MM.1S (cell line): ENCODE measurements at regions not wholly inside any gene's neighbourhood (a gene's known extent, or its start where the extent isn't known, plus 50 kb on each side); places are given as distances from the start of the nearest gene placed in this dataset.

Source experiments
- DNase-seq: peaks from one replicate; pipeline ENCODE4 v3.0.0-alpha.2; 2015
- H2AFZ ChIP-seq: fragments of 300-600 bp; sonication (generic); 2 replicates; pipeline ENCODE4 v1.6.0; 2016; ENCODE audit warnings: antibody characterized with exemption, low read length
- H3F3A ChIP-seq: fragments of 300-600 bp; sonication (generic); 2 replicates; pipeline ENCODE4 v1.6.1; 2016; ENCODE audit warnings: mild to moderate bottlenecking, antibody characterized with exemption, low read length, moderate library complexity, mixed read lengths; ENCODE audit not compliant: insufficient read depth
- H3K27ac ChIP-seq: fragments of 300-600 bp; sonication (generic); 2 replicates; pipeline ENCODE4 v1.5.1; 2016; ENCODE audit warnings: mild to moderate bottlenecking, low read length
- H3K27me3 ChIP-seq: fragments of 300-600 bp; sonication (generic); replicated peaks from 2 replicates; pipeline ENCODE4 v1.6.0; 2016; ENCODE audit warnings: low read length; ENCODE audit not compliant: insufficient read depth
- H3K36me3 ChIP-seq: fragments of 300-600 bp; sonication (generic); replicated peaks from 2 replicates; pipeline ENCODE4 v1.6.1; 2016; ENCODE audit warnings: mild to moderate bottlenecking, low read length, mixed read lengths; ENCODE audit not compliant: insufficient read depth
- H3K4me1 ChIP-seq: fragments of 300-600 bp; sonication (generic); 2 replicates; pipeline ENCODE4 v1.6.1; 2016; ENCODE audit warnings: low read length, mixed read lengths
- H3K4me2 ChIP-seq: fragments of 300-600 bp; sonication (generic); 2 replicates; pipeline ENCODE4 v1.6.0; 2016; ENCODE audit warnings: low read depth, low read length
- H3K4me3 ChIP-seq: fragments of 300-600 bp; sonication (generic); 2 replicates; pipeline ENCODE4 v1.5.1; 2016; ENCODE audit warnings: low read length, mixed read lengths
- H3K79me2 ChIP-seq: fragments of 300-600 bp; sonication (generic); 2 replicates; pipeline ENCODE4 v1.6.1; 2016; ENCODE audit warnings: mixed run types, low read length, mixed read lengths
- H3K9ac ChIP-seq: fragments of 300-600 bp; sonication (generic); 2 replicates; pipeline ENCODE4 v1.6.1; 2016; ENCODE audit warnings: low read length, mixed read lengths
- H3K9me2 ChIP-seq: fragments of 300-600 bp; sonication (generic); replicated peaks from 2 replicates; pipeline ENCODE4 v1.6.1; 2016; ENCODE audit warnings: mild to moderate bottlenecking, low read length, mixed read lengths; ENCODE audit not compliant: insufficient read depth
- H3K9me3 ChIP-seq: fragments of 300-600 bp; sonication (generic); replicated peaks from 2 replicates; pipeline ENCODE4 v1.6.1; 2016; ENCODE audit warnings: mild to moderate bottlenecking, low read length, mixed read lengths; ENCODE audit not compliant: insufficient read depth
- H4K20me1 ChIP-seq: fragments of 300-600 bp; sonication (generic); 2 replicates; pipeline ENCODE4 v1.6.1; 2016; ENCODE audit warnings: mild to moderate bottlenecking, low read length, moderate library complexity, mixed read lengths; ENCODE audit not compliant: insufficient read depth
- CTCF ChIP-seq: fragments of 300-600 bp; sonication (generic); IDR thresholded peaks from 2 replicates; pipeline ENCODE4 v1.5.1; 2016; ENCODE audit warnings: antibody characterized with exemption, low read length, mixed read lengths
- EZH2 ChIP-seq: fragments of 300-600 bp; sonication (generic); optimal IDR thresholded peaks from 2 replicates; pipeline ENCODE3; 2017; ENCODE audit warnings: low read depth, mild to moderate bottlenecking, antibody characterized with exemption, low read length, mixed read lengths
- EZH2phosphoT487 ChIP-seq: fragments of 300-600 bp; sonication (generic); IDR thresholded peaks from 2 replicates; pipeline ENCODE4 v1.6.1; 2018; ENCODE audit warnings: antibody characterized with exemption, low read length

GRCh38 chr2:150091846-150092245, 395.6 kb downstream of the RND3 start:
- Histone ChIP-seq H3K4me2 (no peak overlapping the region), H2AFZ (no peak overlapping the region)
- TF ChIP-seq EZH2phosphoT487 (no peak), EZH2 (no peak), CTCF (no peak)

GRCh38 chr2:150090031-150090430, 397.4 kb downstream of the RND3 start:
- TF ChIP-seq EZH2phosphoT487 (no peak), CTCF (no peak), EZH2 (no peak)
- Histone ChIP-seq H3K9me3 (no peaks in the 10 kb centered on the region; the same call in 1 of the 2 replicates), H3K27me3 (no peaks in the 10 kb centered on the region), H3K4me1 (no peaks in the 10 kb centered on the region), H3K4me3 (no peak overlapping the region), H3K4me2 (no peak overlapping the region), H2AFZ (no peak overlapping the region), H3K9ac (no peak overlapping the region), H3K36me3 (no peaks in the 10 kb centered on the region), H4K20me1 (no peaks in the 10 kb centered on the region), H3K79me2 (no peaks in the 10 kb centered on the region), H3K9me2 (no peaks in the 10 kb centered on the region), H3F3A (no peaks in the 10 kb centered on the region), H3K27ac (no peak overlapping the region)
- DNase-seq: no peak

More at GRCh38 chr2:150091846-150092245, 395.6 kb downstream of the RND3 start:
- no peak overlapping the region for H3K9ac ChIP-seq
- H4K20me1 ChIP-seq: no peaks in the 10 kb centered on the region
- H3K9me2 ChIP-seq: no peaks in the 10 kb centered on the region
- no peaks in the 10 kb centered on the region for H3K9me3 ChIP-seq
- no peaks in the 10 kb centered on the region for H3K4me1 ChIP-seq
- no peak overlapping the region for H3K27ac ChIP-seq
- H3K36me3 ChIP-seq: no peaks in the 10 kb centered on the region
- H3K27me3 ChIP-seq: no peaks in the 10 kb centered on the region
- no peak for DNase-seq
- no peaks in the 10 kb centered on the region for H3K79me2 ChIP-seq
- no peaks in the 10 kb centered on the region for H3F3A ChIP-seq
- H3K4me3 ChIP-seq: no peak overlapping the region

- no peaks in the 10 kb centered on the region for H3K36me3 ChIP-seq
- H3K9me2 ChIP-seq: no peaks in the 10 kb centered on the region
- no peak overlapping the region for H3K4me3 ChIP-seq
- no peaks in the 10 kb centered on the region for H4K20me1 ChIP-seq
- H3K9ac ChIP-seq: no peak overlapping the region
- no peak overlapping the region for H3K27ac ChIP-seq
- no peaks in the 10 kb centered on the region; the same call in 1 of the 2 replicates for H3K9me3 ChIP-seq
- no peaks in the 10 kb centered on the region for H3K4me1 ChIP-seq
- H3K4me2 ChIP-seq: no peak overlapping the region
- TF ChIP-seq CTCF: no peak
- no peak for TF ChIP-seq EZH2
- no peak for TF ChIP-seq EZH2phosphoT487
- no peaks in the 10 kb centered on the region for H3F3A ChIP-seq
- no peak overlapping the region for H2AFZ ChIP-seq
- DNase-seq: no peak
- H3K27me3 ChIP-seq: no peaks in the 10 kb centered on the region
- no peaks in the 10 kb centered on the region for H3K79me2 ChIP-seq
These were observed 398.9 kb downstream of the RND3 start for GRCh38 chr2:150088538-150088937.

- no peaks in the 10 kb centered on the region for H3K9me2 ChIP-seq
- TF ChIP-seq CTCF (no peak), EZH2phosphoT487 (no peak), EZH2 (no peak)
- no peaks in the 10 kb centered on the region for H3K79me2 ChIP-seq
- no peaks in the 10 kb centered on the region; the same call in 1 of the 2 replicates for H3K9me3 ChIP-seq
- H3K9ac ChIP-seq: no peak overlapping the region
- no peak for DNase-seq
- no peak overlapping the region for H2AFZ ChIP-seq
- no peaks in the 10 kb centered on the region for H3K27me3 ChIP-seq
- no peaks in the 10 kb centered on the region for H3K4me1 ChIP-seq
- H4K20me1 ChIP-seq: no peaks in the 10 kb centered on the region
- no peak overlapping the region for H3K4me2 ChIP-seq
- H3F3A ChIP-seq: no peaks in the 10 kb centered on the region
- H3K4me3 ChIP-seq: no peak overlapping the region
- H3K36me3 ChIP-seq: no peaks in the 10 kb centered on the region
- no peak overlapping the region for H3K27ac ChIP-seq
These were observed 402.0 kb downstream of the RND3 start for GRCh38 chr2:150085478-150085877.
